Fibroblast of the conjunctiva (primary cell): ENCODE measurements at regions not wholly inside any gene's neighbourhood (a gene's known extent, or its start where the extent isn't known, plus 50 kb on each side); places are given as distances from the start of the nearest gene placed in this dataset.

ENCODE experiments used
- DNase-seq: peaks from one replicate; pipeline ENCODE4 v3.0.0-alpha.2; 2010; ENCODE audit warnings: low read depth

DNA sequence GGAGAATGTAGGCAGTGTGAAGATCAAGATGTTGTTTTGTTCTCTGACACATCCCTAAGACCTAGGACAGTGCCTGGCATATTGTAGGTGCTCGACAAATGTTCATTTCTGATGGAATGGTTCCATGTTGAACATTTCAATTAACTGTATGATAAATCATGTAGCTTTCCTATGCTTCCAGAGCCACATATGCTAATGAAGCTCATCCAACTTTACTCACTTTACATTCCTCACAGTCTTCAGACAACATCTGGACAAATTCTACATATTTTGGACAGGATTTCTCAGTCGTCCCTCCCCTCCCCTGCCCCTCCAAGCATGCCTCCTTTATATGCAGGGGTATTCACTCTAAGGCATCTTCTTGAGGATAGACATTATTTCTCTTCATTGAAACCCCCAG is 177.9 kb downstream of the BLID start:
- no peak for DNase-seq

DNA sequence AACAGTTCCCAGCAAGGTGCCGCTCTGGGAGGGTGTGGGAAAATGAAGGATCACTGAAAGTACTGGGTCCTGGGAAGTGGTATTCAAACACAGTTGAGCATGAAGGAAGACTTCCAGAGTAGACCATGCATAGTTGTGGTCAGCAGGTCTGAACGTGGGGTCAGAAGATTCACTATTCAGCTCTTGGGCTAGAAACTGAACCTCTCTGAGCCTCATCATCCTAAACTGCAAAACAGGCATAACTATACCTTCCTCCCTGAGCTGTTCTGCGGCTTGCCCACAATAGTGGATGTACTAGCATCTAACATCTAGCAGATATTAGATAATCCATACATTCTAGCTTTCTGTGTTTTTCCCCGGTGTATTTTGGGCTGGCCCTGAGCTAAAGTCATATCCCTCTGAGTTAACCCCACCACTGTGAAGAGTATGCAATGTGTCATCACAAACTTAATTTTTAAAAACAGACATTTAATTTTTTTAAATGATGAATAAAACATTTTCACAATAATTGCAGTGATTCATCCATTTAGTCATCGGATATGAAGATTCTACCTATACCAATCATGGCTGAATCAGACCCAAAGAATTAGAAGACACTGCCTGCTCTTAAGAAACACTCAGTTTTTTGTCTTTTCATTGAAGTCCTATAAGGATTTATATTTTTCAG is 179.1 kb downstream of the BLID start:
- no peak for DNase-seq

- DNase-seq, result no peak
Observed at GRCh38 chr11:121936370-121936769, 179.6 kb downstream of the BLID start.

- DNase-seq, result no peak
Observed at GRCh38 chr11:121933694-121934093, 182.3 kb downstream of the BLID start.

- DNase-seq, result no peak
Observed at GRCh38 chr11:121933294-121933693, 182.7 kb downstream of the BLID start.

- no peak for DNase-seq
Observed at GRCh38 chr11:121932646-121933185, 183.3 kb downstream of the BLID start.

- no peak for DNase-seq
Observed at GRCh38 chr11:121931748-121932352, 184.2 kb downstream of the BLID start.

DNA sequence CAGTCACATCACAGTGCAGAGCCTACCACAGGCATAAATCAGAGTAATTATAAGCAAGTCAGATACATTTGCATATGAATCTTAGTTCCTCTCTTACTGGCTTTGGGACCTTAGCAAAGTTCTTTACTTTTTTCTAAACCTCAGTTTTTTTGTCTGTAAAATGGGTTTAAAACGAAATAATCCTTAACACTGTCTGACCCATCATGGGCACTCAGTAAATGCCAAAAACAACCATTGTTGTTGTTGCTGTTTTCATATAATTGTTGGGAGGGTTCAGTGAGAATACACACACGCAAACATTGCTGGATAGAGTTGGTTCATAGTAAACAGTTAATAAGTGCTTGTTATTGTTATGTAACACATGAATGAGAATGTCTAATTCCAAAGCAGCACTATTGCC is 184.9 kb downstream of the BLID start:
- no peak for DNase-seq

GRCh38 chr11:121930004-121930965 is 185.7 kb downstream of the BLID start:
- no peak for DNase-seq

GRCh38 chr11:121929581-121929980 is 186.4 kb downstream of the BLID start:
- DNase-seq, result no peak

DNA sequence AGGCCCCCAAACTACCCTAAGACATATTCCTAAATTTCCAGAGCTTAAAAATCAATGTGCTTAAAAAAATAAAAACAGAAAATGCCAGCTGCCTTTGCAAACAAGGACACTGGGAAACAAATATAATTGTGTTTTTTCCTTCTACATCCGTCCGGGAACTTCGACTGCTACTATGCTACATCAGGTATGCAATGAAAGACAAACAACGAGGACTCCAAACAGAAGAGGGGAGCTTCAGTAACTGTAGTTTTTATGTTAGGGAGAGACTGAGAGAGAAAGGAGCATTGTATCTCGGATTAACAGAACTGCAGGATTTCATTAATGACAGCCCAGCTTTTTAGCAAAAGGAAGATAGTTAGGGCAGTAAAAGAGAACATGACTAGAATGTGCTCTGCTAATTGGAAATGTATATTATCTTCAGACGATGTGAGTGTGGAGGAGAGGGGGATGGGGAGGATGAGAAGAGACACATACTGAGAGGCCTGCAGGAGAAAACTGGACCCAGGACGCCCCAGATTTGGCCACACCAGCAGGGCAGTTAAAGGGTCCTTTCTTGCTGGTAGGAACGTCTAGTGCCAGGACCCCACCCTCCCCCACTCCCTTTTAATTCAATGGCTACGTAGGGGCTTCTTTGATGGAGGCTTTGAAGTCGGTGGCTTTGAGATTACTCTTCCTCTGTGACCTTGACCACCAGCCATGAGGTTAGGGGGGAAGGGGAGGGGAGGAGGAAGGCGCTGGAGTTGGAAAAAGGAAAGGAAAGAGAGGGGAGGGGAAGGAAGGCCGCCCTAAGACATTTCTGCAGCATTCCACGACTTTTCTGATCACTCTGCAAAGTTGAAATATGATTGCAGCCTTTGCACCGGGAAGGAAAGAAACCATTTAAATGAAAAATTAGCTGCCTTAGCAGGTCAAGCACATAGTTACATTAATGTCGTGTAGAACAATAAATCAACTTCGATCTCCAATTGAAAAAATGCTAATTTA is 187.1 kb downstream of the BLID start:
- DNase-seq, result no peak

- DNase-seq, result no peak
Observed at GRCh38 chr11:121927789-121928188, 188.2 kb downstream of the BLID start.

- no peak for DNase-seq
Observed at GRCh38 chr11:121927097-121927785, 188.8 kb downstream of the BLID start.

DNA sequence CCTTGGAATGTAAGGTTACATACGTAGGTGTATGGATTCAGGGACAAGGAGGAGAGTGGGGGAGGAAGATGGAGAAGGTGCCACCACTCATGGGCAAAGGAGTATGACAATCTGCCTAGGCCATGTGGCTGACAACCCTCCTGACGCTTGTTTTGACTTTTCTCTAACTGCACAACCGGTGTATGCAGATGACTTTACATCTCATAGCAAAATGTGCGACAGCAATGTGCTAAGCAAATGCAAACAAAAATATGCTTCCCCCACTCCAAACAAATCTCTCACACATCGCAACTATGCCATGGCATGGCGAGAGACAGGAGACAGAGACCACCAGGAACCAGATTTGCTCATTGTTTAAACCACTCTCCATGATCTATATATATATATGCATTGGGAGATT is 191.8 kb downstream of the BLID start:
- no peak for DNase-seq

DNA sequence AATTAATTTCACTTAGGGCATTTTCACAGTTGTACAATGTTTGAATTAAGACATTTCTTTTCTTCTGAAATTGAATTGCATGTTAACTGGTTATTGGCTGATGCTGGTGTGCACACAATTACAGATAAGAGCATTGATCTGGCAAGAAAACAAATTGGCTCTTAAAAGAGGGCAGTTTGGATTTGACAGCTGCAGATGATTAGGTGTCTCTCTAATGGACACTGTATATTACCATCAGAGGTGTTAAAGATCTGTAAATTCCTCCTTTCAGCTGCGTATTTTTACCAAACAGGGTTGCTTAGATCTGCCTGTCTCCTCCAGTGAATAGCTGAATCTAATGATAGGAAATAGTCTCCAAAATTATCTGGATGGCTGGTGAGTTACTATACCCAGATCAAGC is 198.5 kb downstream of the BLID start:
- DNase-seq, result no peak

GRCh38 chr11:121914508-121915059 is 201.4 kb downstream of the BLID start:
- no peak for DNase-seq

GRCh38 chr11:121909596-121909995 is 206.4 kb downstream of the BLID start:
- DNase-seq, result no peak

GRCh38 chr11:121907379-121907778 is 208.6 kb downstream of the BLID start:
- no peak for DNase-seq

DNA sequence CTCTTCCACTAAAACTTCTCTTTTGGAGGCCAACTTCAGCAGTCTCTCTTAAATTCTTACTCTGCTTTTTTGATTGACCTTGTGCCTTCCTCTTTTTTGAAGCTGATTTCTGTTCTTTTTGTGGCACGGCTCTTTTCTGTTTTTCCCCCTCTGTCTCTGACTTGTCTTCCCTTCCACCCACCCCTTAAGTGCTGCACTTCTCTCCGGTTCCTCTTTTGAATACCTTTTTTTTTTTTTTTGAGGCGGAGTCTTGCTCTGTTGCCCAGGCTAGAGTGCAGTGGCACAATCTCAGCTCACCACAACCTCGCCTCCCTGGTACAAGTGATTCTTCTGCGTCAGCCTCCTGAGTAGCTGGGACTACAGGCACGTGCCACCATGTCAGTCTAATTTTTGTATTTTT is 211.9 kb downstream of the BLID start:
- DNase-seq, result no peak

GRCh38 chr11:121901886-121902285 is 214.1 kb downstream of the BLID start:
- no peak for DNase-seq
